Panc1 (cell line): ENCODE measurements at regions not wholly inside any gene's neighbourhood (a gene's known extent, or its start where the extent isn't known, plus 50 kb on each side); places are given as distances from the start of the nearest gene placed in this dataset.

ENCODE experiments used
- ATAC-seq: fragments of 200-7000 bp; cut with Tn5 transposase; 2 replicates; pipeline ENCODE4 v1.9.1; 2020; ENCODE audit warnings: mild to moderate bottlenecking, moderate library complexity
- BruUV-seq: library from RNA; stranded (reverse); fragments of 400-500 nt; replicated peaks from 2 replicates; lab custom pipeline; 2021; lab: Mats Ljungman, UMichigan
- CTCF ChIA-PET: fragments of 300-600 bp; sonication (Branson Sonifier 250); formaldehyde crosslinking; loops from one replicate; lab custom pipeline; 2022; ENCODE audit warnings: antibody characterized with exemption; lab: Charles Lee
- POLR2A ChIA-PET: fragments of 300-600 bp; sonication (Branson Sonifier 250); formaldehyde crosslinking; loops from one replicate; lab custom pipeline; 2022; ENCODE audit warnings: antibody characterized with exemption; lab: Charles Lee
- DNase-seq: peaks from one replicate; pipeline ENCODE4 v3.0.0-alpha.2; 2010; ENCODE audit warnings: low read depth, low spot score
- H3K27ac ChIP-seq: 2 replicates; pipeline ENCODE4 v1.5.1; 2011; ENCODE audit warnings: mild to moderate bottlenecking, low read length, inconsistent platforms
- H3K27me3 ChIP-seq: fragments of 200-500 bp; sonication (Bioruptor generic); 2 replicates; pipeline ENCODE4 v1.6.0; 2014; ENCODE audit warnings: low read length, inconsistent platforms; ENCODE audit not compliant: control insufficient read depth, insufficient read depth
- H3K36me3 ChIP-seq: fragments of 200-500 bp; sonication (Bioruptor generic); 2 replicates; pipeline ENCODE4 v1.5.1; 2014; ENCODE audit warnings: inconsistent platforms, mild to moderate bottlenecking, low read length, moderate library complexity; ENCODE audit not compliant: control insufficient read depth, insufficient read depth
- H3K4me1 ChIP-seq: 2 replicates; pipeline ENCODE4 v1.5.1; 2011; ENCODE audit warnings: inconsistent platforms, mild to moderate bottlenecking, low read length, moderate library complexity; ENCODE audit not compliant: control insufficient read depth, insufficient read depth
- H3K4me3 ChIP-seq, 2 experiments: 2 replicates each; pipeline ENCODE4 v1.5.1; 2011 to 2012; ENCODE audit warnings: low read depth in 2 of 2, low read length in 2 of 2, mild to moderate bottlenecking in 2 of 2, inconsistent platforms in 1 of 2, moderate library complexity in 1 of 2
- H3K9me3 ChIP-seq: fragments of 200-500 bp; sonication (Bioruptor generic); 2 replicates; pipeline ENCODE4 v1.5.1; 2014; ENCODE audit warnings: low read depth, mild to moderate bottlenecking, inconsistent platforms, low read length, moderate library complexity; ENCODE audit not compliant: control insufficient read depth, insufficient read depth
- POLR2AphosphoS5 ChIP-seq: IDR thresholded peaks from 2 replicates; pipeline ENCODE4 v1.6.1; 2012; ENCODE audit warnings: mild to moderate bottlenecking, low read depth, low read length, moderate library complexity
- SIN3A ChIP-seq: IDR thresholded peaks from 2 replicates; pipeline ENCODE4 v1.6.1; 2012; ENCODE audit warnings: low read depth, mild to moderate bottlenecking, low read length, moderate library complexity, borderline replicate concordance; ENCODE audit not compliant: insufficient read depth
- TCF7L2 ChIP-seq: IDR thresholded peaks from 2 replicates; pipeline ENCODE4 v1.6.1; 2011; ENCODE audit warnings: mild to moderate bottlenecking, low read depth, low read length, inconsistent platforms
- in situ Hi-C: cut with HindIII; loops from 2 replicates; pipeline ENCODE4 v1.10.0; 2016; ENCODE audit warnings: low sequenced_read_pairs, low pct_unique_long_range_greater_than_20kb
- intact Hi-C: fragments of 100-400 bp; cut with micrococcal nuclease; formaldehyde crosslinking; loops from one replicate; pipeline ENCODE4 v1.10.0; 2022; ENCODE audit not compliant: unreplicated experiment
- TF ChIP-seq, protein P1 (sequence below): fragments of 450-650 bp; IDR thresholded peaks from 2 replicates; pipeline ENCODE4 v1.5.1; 2017; ENCODE audit warnings: mild to moderate bottlenecking
- TF ChIP-seq, protein P2 (sequence below), 2 experiments: IDR thresholded peaks; 2 replicates each; pipeline ENCODE4 v1.6.1; 2011 to 2012; ENCODE audit warnings: low read depth in 2 of 2, control low read depth in 1 of 2, low read length in 1 of 2, mild to moderate bottlenecking in 1 of 2, moderate library complexity in 1 of 2; ENCODE audit not compliant: insufficient read depth in 1 of 2

DNA sequence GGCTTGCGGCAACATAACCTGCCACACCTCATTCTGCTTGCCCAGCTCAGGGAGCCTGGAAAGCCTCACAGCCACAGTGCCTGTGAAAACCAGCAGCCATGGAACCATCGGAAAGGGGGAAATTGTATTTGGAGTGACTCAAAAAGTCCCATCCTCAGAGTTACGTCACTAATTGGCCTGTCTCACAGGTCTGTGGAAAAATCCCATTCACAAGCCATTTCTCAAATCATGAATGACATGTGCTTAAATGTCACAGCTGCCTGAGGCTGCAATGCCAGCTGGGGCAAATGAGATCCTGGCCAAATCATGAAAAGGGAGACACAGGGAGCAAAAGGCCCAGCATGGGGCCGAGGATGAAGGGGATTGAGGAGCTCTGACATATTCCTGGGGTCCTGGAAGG, 486.9 kb upstream of the RAB6C start:
- H3K4me1 ChIP-seq: no peaks in the 10 kb centered on the region
- no peaks in the 10 kb centered on the region for H3K9me3 ChIP-seq
- H3K4me3 ChIP-seq: no peak overlapping the region
- DNase-seq: no peak
- in situ Hi-C loops: no loop called here
- CTCF ChIA-PET: no interaction called here
- intact Hi-C loops: no loop called here
- H3K27me3 ChIP-seq: no peaks in the 10 kb centered on the region
- no peak for ATAC-seq
- H3K27ac ChIP-seq: no peak overlapping the region
- TF ChIP-seq, protein P1, sequence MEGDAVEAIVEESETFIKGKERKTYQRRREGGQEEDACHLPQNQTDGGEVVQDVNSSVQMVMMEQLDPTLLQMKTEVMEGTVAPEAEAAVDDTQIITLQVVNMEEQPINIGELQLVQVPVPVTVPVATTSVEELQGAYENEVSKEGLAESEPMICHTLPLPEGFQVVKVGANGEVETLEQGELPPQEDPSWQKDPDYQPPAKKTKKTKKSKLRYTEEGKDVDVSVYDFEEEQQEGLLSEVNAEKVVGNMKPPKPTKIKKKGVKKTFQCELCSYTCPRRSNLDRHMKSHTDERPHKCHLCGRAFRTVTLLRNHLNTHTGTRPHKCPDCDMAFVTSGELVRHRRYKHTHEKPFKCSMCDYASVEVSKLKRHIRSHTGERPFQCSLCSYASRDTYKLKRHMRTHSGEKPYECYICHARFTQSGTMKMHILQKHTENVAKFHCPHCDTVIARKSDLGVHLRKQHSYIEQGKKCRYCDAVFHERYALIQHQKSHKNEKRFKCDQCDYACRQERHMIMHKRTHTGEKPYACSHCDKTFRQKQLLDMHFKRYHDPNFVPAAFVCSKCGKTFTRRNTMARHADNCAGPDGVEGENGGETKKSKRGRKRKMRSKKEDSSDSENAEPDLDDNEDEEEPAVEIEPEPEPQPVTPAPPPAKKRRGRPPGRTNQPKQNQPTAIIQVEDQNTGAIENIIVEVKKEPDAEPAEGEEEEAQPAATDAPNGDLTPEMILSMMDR: no peak
- no peak for TF ChIP-seq POLR2AphosphoS5
- TF ChIP-seq, protein P2, sequence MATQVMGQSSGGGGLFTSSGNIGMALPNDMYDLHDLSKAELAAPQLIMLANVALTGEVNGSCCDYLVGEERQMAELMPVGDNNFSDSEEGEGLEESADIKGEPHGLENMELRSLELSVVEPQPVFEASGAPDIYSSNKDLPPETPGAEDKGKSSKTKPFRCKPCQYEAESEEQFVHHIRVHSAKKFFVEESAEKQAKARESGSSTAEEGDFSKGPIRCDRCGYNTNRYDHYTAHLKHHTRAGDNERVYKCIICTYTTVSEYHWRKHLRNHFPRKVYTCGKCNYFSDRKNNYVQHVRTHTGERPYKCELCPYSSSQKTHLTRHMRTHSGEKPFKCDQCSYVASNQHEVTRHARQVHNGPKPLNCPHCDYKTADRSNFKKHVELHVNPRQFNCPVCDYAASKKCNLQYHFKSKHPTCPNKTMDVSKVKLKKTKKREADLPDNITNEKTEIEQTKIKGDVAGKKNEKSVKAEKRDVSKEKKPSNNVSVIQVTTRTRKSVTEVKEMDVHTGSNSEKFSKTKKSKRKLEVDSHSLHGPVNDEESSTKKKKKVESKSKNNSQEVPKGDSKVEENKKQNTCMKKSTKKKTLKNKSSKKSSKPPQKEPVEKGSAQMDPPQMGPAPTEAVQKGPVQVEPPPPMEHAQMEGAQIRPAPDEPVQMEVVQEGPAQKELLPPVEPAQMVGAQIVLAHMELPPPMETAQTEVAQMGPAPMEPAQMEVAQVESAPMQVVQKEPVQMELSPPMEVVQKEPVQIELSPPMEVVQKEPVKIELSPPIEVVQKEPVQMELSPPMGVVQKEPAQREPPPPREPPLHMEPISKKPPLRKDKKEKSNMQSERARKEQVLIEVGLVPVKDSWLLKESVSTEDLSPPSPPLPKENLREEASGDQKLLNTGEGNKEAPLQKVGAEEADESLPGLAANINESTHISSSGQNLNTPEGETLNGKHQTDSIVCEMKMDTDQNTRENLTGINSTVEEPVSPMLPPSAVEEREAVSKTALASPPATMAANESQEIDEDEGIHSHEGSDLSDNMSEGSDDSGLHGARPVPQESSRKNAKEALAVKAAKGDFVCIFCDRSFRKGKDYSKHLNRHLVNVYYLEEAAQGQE (IDR thresholded peaks at IDR 0.05; ENCODE audit: insufficient read depth in 1 of 2, low read depth in 2 of 2, low read length in 1 of 2): no peak
- TF ChIP-seq TCF7L2: no peak
- no peak for TF ChIP-seq SIN3A
- no TSS peak for BruUV-seq
- H3K36me3 ChIP-seq: no peaks in the 10 kb centered on the region
- POLR2A ChIA-PET: no interaction called here

DNA sequence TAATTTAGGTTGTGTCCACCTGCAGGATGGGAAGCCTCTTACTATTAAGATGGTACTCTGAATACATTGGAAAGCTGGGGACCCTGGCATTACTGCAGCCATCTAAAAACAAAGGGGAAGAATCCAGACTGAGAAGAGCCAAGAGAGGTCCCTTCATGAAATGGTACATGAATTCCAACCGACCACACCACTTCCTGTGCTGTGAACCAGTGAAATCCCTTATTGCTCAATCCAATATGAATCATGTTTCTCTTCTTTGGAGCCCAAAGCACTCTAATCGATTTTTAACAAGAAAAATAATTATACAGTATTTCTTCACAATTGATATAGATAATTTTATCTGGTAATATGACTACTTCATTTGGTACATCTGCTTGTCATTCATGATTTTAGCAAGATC, 479.7 kb upstream of the RAB6C start:
- CTCF ChIA-PET: no interaction called here
- POLR2A ChIA-PET: no interaction called here

More for the DNA sequence above, 479.7 kb upstream of the RAB6C start:
- H3K36me3 ChIP-seq: no peaks in the 10 kb centered on the region
- DNase-seq (no peak), ATAC-seq (no peak)
- in situ Hi-C loops (no loop called here), intact Hi-C loops (no loop called here)
- no TSS peak for BruUV-seq
- no peak overlapping the region for H3K27ac ChIP-seq
- no peaks in the 10 kb centered on the region for H3K4me1 ChIP-seq
- TF ChIP-seq POLR2AphosphoS5: no peak
- TF ChIP-seq, protein P1: no peak
- TF ChIP-seq, protein P2 (IDR thresholded peaks at IDR 0.05; ENCODE audit: insufficient read depth in 1 of 2, low read depth in 2 of 2, low read length in 1 of 2): no peak
- TF ChIP-seq TCF7L2: no peak
- TF ChIP-seq SIN3A: no peak
- no peaks in the 10 kb centered on the region for H3K9me3 ChIP-seq
- no peak overlapping the region for H3K4me3 ChIP-seq
- no peaks in the 10 kb centered on the region for H3K27me3 ChIP-seq
